Activated T-helper 1 cell treated with anti-CD3 and anti-CD28 coated beads, Interleukin-12 subunit alpha, Interleukin-12 subunit beta, Interleukin-2, Interleukin-4 antibody, amounts not matched to agents 30 ng/mL and 10 ng/mL and 1 ng/mL, durations not matched to agents 14 hours and 24 hours and 36 hours (primary cell): ENCODE measurements at regions not wholly inside any gene's neighbourhood (a gene's known extent, or its start where the extent isn't known, plus 50 kb on each side); places are given as distances from the start of the nearest gene placed in this dataset.
"Not testable (repeated sequence)": the region's sequence is repeated elsewhere in the genome, so short reads cannot be mapped to it uniquely, and the experiment has no call there.

Experiments
- DNase-seq: peaks from one replicate; pipeline ENCODE4 v3.0.0; 2021; ENCODE audit warnings: low spot score
- H3K27ac Mint-ChIP-seq: one replicate; pipeline ENCODE4 v1.8.0; 2021; ENCODE audit warnings: mild to moderate bottlenecking, mixed read lengths
- H3K27me3 Mint-ChIP-seq: one replicate; pipeline ENCODE4 v1.8.0; 2022; ENCODE audit warnings: mild to moderate bottlenecking, moderate library complexity, mixed read lengths; ENCODE audit not compliant: insufficient read depth
- H3K36me3 Mint-ChIP-seq: one replicate; pipeline ENCODE4 v1.8.0; 2021; ENCODE audit warnings: low read depth, mixed read lengths
- H3K4me1 Mint-ChIP-seq: one replicate; pipeline ENCODE4 v1.8.0; 2021; ENCODE audit warnings: low read depth, mixed read lengths
- H3K4me3 Mint-ChIP-seq: one replicate; pipeline ENCODE4 v1.8.0; 2021; ENCODE audit warnings: mild to moderate bottlenecking, moderate library complexity, mixed read lengths
- H3K9me3 Mint-ChIP-seq: one replicate; pipeline ENCODE4 v1.8.0; 2021; ENCODE audit warnings: mixed read lengths
- intact Hi-C: fragments of 100-400 bp; cut with micrococcal nuclease; formaldehyde crosslinking; loops from one replicate; pipeline ENCODE4 v1.15.1; 2024

- no peak for DNase-seq
- Mint-ChIP-seq H3K4me1 (no peaks in the 10 kb centered on the region), H3K4me3 (no peak overlapping the region), H3K27ac (no peak overlapping the region), H3K9me3 (peaks cover 27% of the 10 kb centered on the region), H3K27me3 (no peaks in the 10 kb centered on the region), H3K36me3 (no peaks in the 10 kb centered on the region)
- intact Hi-C loops: no loop called here
Observed at GRCh38 chr5:30209755-30210154, 983.7 kb upstream of the CDH6 start.

DNA sequence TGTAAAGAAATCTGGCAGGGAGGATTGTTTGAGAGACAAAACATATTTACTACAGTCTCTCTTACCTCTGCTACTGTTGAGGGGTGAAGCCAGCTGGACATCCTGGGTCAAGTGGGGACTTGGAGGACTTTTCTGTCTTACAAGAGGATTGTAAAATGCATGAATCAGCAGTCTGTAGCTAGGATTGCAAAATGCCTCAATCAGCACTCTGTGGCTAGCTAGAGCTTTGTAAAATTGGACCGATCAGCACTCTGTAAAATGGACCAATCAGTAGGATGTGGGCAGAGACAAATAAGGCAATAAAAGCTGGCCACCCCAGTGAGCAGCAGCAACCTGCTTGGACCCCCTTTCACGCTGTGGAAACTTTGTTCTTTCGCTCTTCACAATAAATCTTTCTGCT lies 995.8 kb upstream of the CDH6 start:
- no peak for DNase-seq
- H3K4me1 Mint-ChIP-seq: no peaks in the 10 kb centered on the region

DNA sequence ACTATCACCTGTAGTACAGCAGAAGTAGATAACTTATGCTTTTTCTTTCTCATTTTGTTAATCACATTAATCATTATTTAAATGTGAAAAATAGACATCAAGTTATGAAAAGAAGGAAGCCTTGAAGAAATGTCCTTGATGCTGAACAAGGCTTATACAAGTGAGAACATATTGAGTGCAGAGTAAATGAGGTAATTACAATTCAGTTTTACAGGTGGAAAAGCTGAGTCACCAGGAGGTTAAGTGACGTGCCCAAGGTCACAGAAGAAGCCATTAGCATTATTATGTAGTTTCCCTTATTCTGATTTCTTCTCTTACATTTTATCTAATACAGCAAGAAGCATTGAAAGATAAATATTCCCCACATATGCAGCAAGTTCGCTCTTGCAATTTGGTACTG lies 998.5 kb upstream of the CDH6 start:
- Mint-ChIP-seq H3K36me3 (no peaks in the 10 kb centered on the region), H3K4me1 (no peaks in the 10 kb centered on the region), H3K4me3 (no peak overlapping the region), H3K9me3 (no peaks in the 10 kb centered on the region), H3K27ac (no peak overlapping the region), H3K27me3 (no peaks in the 10 kb centered on the region)
- intact Hi-C loops: no loop called here
- no peak for DNase-seq

More for the DNA sequence above, 995.8 kb upstream of the CDH6 start:
- peaks cover 5% of the 10 kb centered on the region for H3K9me3 Mint-ChIP-seq
- H3K27me3 Mint-ChIP-seq: no peaks in the 10 kb centered on the region
- H3K36me3 Mint-ChIP-seq: no peaks in the 10 kb centered on the region
- no peak overlapping the region for H3K27ac Mint-ChIP-seq
- intact Hi-C loops: no loop called here
- H3K4me3 Mint-ChIP-seq: no peak overlapping the region

- Mint-ChIP-seq H3K4me1 (no peaks in the 10 kb centered on the region), H3K9me3 (no peaks in the 10 kb centered on the region), H3K4me3 (no peak overlapping the region), H3K27me3 (no peaks in the 10 kb centered on the region), H3K36me3 (no peaks in the 10 kb centered on the region), H3K27ac (no peak overlapping the region)
- no peak for DNase-seq
- intact Hi-C loops: no loop called here
Observed at GRCh38 chr5:30194595-30194994, 998.9 kb upstream of the CDH6 start.

- peaks cover 6% of the 10 kb centered on the region for H3K9me3 Mint-ChIP-seq
- H3K36me3 Mint-ChIP-seq: no peaks in the 10 kb centered on the region
- no peaks in the 10 kb centered on the region for H3K27me3 Mint-ChIP-seq
- no peaks in the 10 kb centered on the region for H3K4me1 Mint-ChIP-seq
- H3K27ac Mint-ChIP-seq: no peak overlapping the region
- DNase-seq: no peak
- no peak overlapping the region for H3K4me3 Mint-ChIP-seq
- intact Hi-C loops: no loop called here
Observed at GRCh38 chr5:30183795-30184194, 1009.7 kb upstream of the CDH6 start.

GRCh38 chr5:30156156-30156555 lies 1037.3 kb upstream of the CDH6 start:
- DNase-seq: no peak
- intact Hi-C loops: no loop called here
- H3K27ac Mint-ChIP-seq: no peak overlapping the region
- H3K36me3 Mint-ChIP-seq: no peaks in the 10 kb centered on the region
- H3K4me1 Mint-ChIP-seq: no peaks in the 10 kb centered on the region
- H3K4me3 Mint-ChIP-seq: no peak overlapping the region
- peaks cover 32% of the 10 kb centered on the region for H3K9me3 Mint-ChIP-seq
- H3K27me3 Mint-ChIP-seq: no peaks in the 10 kb centered on the region

- no peaks in the 10 kb centered on the region for H3K27me3 Mint-ChIP-seq
- no peak for DNase-seq
- peaks cover 25% of the 10 kb centered on the region for H3K9me3 Mint-ChIP-seq
- H3K36me3 Mint-ChIP-seq: no peaks in the 10 kb centered on the region
- H3K27ac Mint-ChIP-seq: no peak overlapping the region
- intact Hi-C loops: no loop called here
- no peak overlapping the region for H3K4me3 Mint-ChIP-seq
- H3K4me1 Mint-ChIP-seq: no peaks in the 10 kb centered on the region
Observed at GRCh38 chr5:30152431-30152830, 1041.1 kb upstream of the CDH6 start.

- H3K9me3 Mint-ChIP-seq: peaks cover 31% of the 10 kb centered on the region
- intact Hi-C loops: no loop called here
- no peaks in the 10 kb centered on the region for H3K36me3 Mint-ChIP-seq
- H3K27me3 Mint-ChIP-seq: no peaks in the 10 kb centered on the region
- H3K4me1 Mint-ChIP-seq: no peaks in the 10 kb centered on the region
- DNase-seq: no peak
- H3K27ac Mint-ChIP-seq: no peak overlapping the region
- no peak overlapping the region for H3K4me3 Mint-ChIP-seq
Observed at GRCh38 chr5:30150231-30150630, 1043.3 kb upstream of the CDH6 start.

- H3K27ac Mint-ChIP-seq: no peak overlapping the region
- no peak overlapping the region for H3K4me3 Mint-ChIP-seq
- intact Hi-C loops: no loop called here
- H3K36me3 Mint-ChIP-seq: no peaks in the 10 kb centered on the region
- no peaks in the 10 kb centered on the region for H3K4me1 Mint-ChIP-seq
- H3K9me3 Mint-ChIP-seq: peaks cover 31% of the 10 kb centered on the region
- no peaks in the 10 kb centered on the region for H3K27me3 Mint-ChIP-seq
- DNase-seq: no peak
Observed at GRCh38 chr5:30149526-30149925, 1044.0 kb upstream of the CDH6 start.

DNA sequence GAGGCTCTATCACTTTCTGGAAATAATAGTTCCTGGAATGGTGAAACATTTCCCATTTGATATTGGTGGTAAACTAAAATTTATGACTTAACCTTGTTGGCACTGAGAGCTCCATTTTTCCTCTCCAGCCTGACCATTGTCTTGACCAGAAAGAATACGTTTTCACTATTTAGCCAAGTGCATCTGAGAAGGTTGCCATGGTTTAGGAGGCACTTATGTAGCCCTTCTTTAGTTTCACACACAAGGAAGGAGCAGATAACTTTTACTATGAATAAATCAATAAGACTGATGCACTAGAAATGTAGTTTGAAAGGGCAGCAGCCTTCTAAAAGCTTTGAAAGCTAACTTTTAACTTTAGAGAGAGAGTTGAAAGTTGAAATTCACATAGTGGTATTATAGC lies 1045.5 kb upstream of the CDH6 start:
- Mint-ChIP-seq H3K36me3 (no peaks in the 10 kb centered on the region), H3K4me3 (no peak overlapping the region), H3K9me3 (peaks cover 34% of the 10 kb centered on the region), H3K27me3 (no peaks in the 10 kb centered on the region), H3K4me1 (no peaks in the 10 kb centered on the region), H3K27ac (no peak overlapping the region)
- intact Hi-C loops: no loop called here
- no peak for DNase-seq

GRCh38 chr5:30144059-30144458 lies 1049.4 kb upstream of the CDH6 start:
- H3K27me3 Mint-ChIP-seq, H3K27ac Mint-ChIP-seq, H3K4me1 Mint-ChIP-seq, H3K4me3 Mint-ChIP-seq, DNase-seq, H3K36me3 Mint-ChIP-seq, intact Hi-C loops: not testable (repeated sequence)
- peaks cover 40% of the 10 kb centered on the region for H3K9me3 Mint-ChIP-seq

GRCh38 chr5:30142432-30142831 lies 1051.1 kb upstream of the CDH6 start:
- no peaks in the 10 kb centered on the region for H3K4me1 Mint-ChIP-seq
- H3K36me3 Mint-ChIP-seq: no peaks in the 10 kb centered on the region
- H3K9me3 Mint-ChIP-seq: peaks cover 40% of the 10 kb centered on the region
- DNase-seq: no peak
- no peak overlapping the region for H3K27ac Mint-ChIP-seq
- intact Hi-C loops: no loop called here
- no peak overlapping the region for H3K4me3 Mint-ChIP-seq
- no peaks in the 10 kb centered on the region for H3K27me3 Mint-ChIP-seq

DNA sequence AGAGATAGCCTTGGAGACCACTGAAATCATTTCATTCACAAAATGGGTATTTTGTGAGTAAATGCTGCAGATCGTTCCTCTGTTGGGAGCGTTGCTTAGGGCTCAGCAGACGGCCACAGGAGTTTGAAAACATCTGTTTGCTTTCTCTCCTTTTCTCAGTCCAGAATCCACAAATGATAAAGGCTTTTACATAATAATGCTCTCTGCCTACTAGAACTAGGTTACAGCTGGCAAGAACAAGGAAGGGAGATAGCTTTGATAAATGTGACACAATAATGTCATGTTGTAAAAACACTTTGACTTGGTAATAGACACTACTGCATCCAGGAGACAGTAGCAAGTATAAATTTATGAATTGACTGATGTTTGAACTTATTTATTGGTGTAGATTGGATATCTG lies 1072.4 kb upstream of the CDH6 start:
- Mint-ChIP-seq H3K27me3 (no peaks in the 10 kb centered on the region), H3K4me1 (no peaks in the 10 kb centered on the region), H3K36me3 (no peaks in the 10 kb centered on the region), H3K27ac (no peak overlapping the region), H3K9me3 (peaks cover 14% of the 10 kb centered on the region), H3K4me3 (no peak overlapping the region)
- no peak for DNase-seq
- intact Hi-C loops: no loop called here

DNA sequence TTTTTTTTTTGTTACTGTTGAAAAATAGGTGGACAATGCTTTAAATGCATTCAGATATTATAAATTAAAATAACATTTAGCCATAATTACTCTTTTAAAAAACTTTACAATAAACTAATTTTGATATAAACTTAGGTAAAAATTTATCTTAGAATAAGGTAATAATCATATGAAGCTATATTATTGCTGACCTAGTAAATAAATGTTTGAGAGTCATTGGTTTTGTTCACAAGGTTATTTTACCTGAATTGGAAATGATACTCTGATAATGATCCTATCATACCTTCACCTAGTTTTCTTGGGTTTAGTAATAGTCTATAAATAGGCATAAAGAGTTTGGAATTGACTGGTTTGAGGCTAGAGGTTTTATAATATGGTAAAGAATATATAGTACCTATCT lies 1076.4 kb upstream of the CDH6 start:
- no peak for DNase-seq
- Mint-ChIP-seq H3K36me3 (no peaks in the 10 kb centered on the region), H3K9me3 (peaks cover 19% of the 10 kb centered on the region), H3K4me1 (no peaks in the 10 kb centered on the region), H3K27me3 (no peaks in the 10 kb centered on the region), H3K27ac (no peak overlapping the region), H3K4me3 (no peak overlapping the region)
- intact Hi-C loops: no loop called here
